ENCODE measurements at regions not wholly inside any gene's neighbourhood (a gene's known extent, or its start where the extent isn't known, plus 50 kb on each side); places are given as distances from the start of the nearest gene placed in this dataset.

DNA sequence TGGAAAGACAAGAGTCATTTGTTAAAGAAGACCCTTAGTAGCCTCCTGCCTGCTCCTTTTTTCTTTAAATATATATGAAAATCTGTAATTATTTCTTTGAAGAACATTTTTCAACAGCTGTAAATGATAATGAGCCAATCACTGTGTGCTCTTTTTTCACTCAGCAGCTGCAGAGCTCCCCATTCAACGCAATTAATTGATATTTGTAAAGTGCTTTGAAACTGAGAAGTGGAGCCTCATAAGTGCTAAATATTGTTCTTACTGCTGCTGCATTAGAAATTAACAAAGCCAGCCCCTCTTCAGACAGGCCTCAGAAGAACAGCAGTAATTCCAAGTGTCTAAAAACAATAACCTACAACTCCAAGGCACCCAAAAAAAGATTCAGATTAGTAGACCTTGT is 224.3 kb downstream of the GXYLT1 start:
- no peak overlapping the region for H3K4me3 ChIP-seq
- no peaks in the 10 kb centered on the region for H3K4me1 ChIP-seq (ENCODE audit: control insufficient read depth, insufficient read depth, low read length)
- no peak overlapping the region for H3K4me2 ChIP-seq (ENCODE audit: control insufficient read depth, insufficient read depth)
- no peaks in the 10 kb centered on the region for H3K9me3 ChIP-seq (replicated peaks; ENCODE audit: control insufficient read depth, insufficient read depth, low read length)
- no peaks in the 10 kb centered on the region for H4K20me1 ChIP-seq (ENCODE audit: control insufficient read depth, insufficient read depth)
- FAIRE-seq (no peak), DNase-seq (ENCODE audit: low read depth, low spot score) (no peak), ATAC-seq (no peak)
- ChIA-PET SMC1A (ENCODE audit: uncharacterized antibody, unreplicated experiment) (no interaction called here), POLR2A (interaction anchor here (0.6 kb wide), 1 partner anchor 535 kb away, joined by 3 read pairs; no protein-coding TSS in a partner anchor), CTCF (no interaction called here), RAD21 (ENCODE audit: unreplicated experiment) (no interaction called here)
- no peak overlapping the region for H3K27ac ChIP-seq (ENCODE audit: control insufficient read depth, insufficient read depth)
- no peak overlapping the region for H2AFZ ChIP-seq (ENCODE audit: control insufficient read depth, low read depth, low read length)
- in situ Hi-C loops (cut with MboI) (no loop called here), intact Hi-C loops (cut with micrococcal nuclease; ENCODE audit: unreplicated experiment) (no loop called here)
- TF ChIP-seq SMARCA5 (IDR thresholded peaks at IDR 0.05), result no peak
- no peak for TF ChIP-seq MYB (IDR thresholded peaks at IDR 0.05; ENCODE audit: borderline replicate concordance, low read depth, low read length)
- TF ChIP-seq, protein P1, sequence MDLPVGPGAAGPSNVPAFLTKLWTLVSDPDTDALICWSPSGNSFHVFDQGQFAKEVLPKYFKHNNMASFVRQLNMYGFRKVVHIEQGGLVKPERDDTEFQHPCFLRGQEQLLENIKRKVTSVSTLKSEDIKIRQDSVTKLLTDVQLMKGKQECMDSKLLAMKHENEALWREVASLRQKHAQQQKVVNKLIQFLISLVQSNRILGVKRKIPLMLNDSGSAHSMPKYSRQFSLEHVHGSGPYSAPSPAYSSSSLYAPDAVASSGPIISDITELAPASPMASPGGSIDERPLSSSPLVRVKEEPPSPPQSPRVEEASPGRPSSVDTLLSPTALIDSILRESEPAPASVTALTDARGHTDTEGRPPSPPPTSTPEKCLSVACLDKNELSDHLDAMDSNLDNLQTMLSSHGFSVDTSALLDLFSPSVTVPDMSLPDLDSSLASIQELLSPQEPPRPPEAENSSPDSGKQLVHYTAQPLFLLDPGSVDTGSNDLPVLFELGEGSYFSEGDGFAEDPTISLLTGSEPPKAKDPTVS (IDR thresholded peaks at IDR 0.05; ENCODE audit: low read depth, low read length), result no peak
- TF ChIP-seq, protein P2, sequence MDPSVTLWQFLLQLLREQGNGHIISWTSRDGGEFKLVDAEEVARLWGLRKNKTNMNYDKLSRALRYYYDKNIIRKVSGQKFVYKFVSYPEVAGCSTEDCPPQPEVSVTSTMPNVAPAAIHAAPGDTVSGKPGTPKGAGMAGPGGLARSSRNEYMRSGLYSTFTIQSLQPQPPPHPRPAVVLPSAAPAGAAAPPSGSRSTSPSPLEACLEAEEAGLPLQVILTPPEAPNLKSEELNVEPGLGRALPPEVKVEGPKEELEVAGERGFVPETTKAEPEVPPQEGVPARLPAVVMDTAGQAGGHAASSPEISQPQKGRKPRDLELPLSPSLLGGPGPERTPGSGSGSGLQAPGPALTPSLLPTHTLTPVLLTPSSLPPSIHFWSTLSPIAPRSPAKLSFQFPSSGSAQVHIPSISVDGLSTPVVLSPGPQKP (IDR thresholded peaks at IDR 0.05; ENCODE audit: low read depth, low read length), result no peak
- TF ChIP-seq, protein P3, sequence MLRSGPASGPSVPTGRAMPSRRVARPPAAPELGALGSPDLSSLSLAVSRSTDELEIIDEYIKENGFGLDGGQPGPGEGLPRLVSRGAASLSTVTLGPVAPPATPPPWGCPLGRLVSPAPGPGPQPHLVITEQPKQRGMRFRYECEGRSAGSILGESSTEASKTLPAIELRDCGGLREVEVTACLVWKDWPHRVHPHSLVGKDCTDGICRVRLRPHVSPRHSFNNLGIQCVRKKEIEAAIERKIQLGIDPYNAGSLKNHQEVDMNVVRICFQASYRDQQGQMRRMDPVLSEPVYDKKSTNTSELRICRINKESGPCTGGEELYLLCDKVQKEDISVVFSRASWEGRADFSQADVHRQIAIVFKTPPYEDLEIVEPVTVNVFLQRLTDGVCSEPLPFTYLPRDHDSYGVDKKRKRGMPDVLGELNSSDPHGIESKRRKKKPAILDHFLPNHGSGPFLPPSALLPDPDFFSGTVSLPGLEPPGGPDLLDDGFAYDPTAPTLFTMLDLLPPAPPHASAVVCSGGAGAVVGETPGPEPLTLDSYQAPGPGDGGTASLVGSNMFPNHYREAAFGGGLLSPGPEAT (IDR thresholded peaks at IDR 0.05; ENCODE audit: low read depth), result no peak
- TF ChIP-seq, protein P4, sequence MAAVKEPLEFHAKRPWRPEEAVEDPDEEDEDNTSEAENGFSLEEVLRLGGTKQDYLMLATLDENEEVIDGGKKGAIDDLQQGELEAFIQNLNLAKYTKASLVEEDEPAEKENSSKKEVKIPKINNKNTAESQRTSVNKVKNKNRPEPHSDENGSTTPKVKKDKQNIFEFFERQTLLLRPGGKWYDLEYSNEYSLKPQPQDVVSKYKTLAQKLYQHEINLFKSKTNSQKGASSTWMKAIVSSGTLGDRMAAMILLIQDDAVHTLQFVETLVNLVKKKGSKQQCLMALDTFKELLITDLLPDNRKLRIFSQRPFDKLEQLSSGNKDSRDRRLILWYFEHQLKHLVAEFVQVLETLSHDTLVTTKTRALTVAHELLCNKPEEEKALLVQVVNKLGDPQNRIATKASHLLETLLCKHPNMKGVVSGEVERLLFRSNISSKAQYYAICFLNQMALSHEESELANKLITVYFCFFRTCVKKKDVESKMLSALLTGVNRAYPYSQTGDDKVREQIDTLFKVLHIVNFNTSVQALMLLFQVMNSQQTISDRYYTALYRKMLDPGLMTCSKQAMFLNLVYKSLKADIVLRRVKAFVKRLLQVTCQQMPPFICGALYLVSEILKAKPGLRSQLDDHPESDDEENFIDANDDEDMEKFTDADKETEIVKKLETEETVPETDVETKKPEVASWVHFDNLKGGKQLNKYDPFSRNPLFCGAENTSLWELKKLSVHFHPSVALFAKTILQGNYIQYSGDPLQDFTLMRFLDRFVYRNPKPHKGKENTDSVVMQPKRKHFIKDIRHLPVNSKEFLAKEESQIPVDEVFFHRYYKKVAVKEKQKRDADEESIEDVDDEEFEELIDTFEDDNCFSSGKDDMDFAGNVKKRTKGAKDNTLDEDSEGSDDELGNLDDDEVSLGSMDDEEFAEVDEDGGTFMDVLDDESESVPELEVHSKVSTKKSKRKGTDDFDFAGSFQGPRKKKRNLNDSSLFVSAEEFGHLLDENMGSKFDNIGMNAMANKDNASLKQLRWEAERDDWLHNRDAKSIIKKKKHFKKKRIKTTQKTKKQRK (IDR thresholded peaks at IDR 0.05; ENCODE audit: low read depth, low read length), result no peak
- H3K27me3 ChIP-seq (replicated peaks in 1 of 2; ENCODE audit: control insufficient read depth in 2 of 2, insufficient read depth in 2 of 2, low read length in 1 of 2), result no peaks in the 10 kb centered on the region; a peak in 1 of 4 replicates
- BruUV-seq (replicated peaks), result no TSS peak
- H3K79me2 ChIP-seq (ENCODE audit: control insufficient read depth, insufficient read depth, low read length), result no peaks in the 10 kb centered on the region
- 41% methylated on average over 1 of the region's 1 CpG for WGBS (ENCODE audit: insufficient coverage, insufficient replicate concordance, low lambda C conversion rate, missing lambda C conversion rate)
- H3K36me3 ChIP-seq (ENCODE audit: control insufficient read depth in 2 of 2, insufficient read depth in 2 of 2, low read length in 1 of 2), result no peaks in the 10 kb centered on the region
- no peak overlapping the region for H3K9ac ChIP-seq (ENCODE audit: control insufficient read depth, insufficient read depth, low read length)

Data from GM12878 (cell line).